ENCODE measurements at regions not wholly inside any gene's neighbourhood (a gene's known extent, or its start where the extent isn't known, plus 50 kb on each side); places are given as distances from the start of the nearest gene placed in this dataset.
"Not testable (repeated sequence)": the region's sequence is repeated elsewhere in the genome, so short reads cannot be mapped to it uniquely, and the experiment has no call there.

- peak; percentile 36 for DNase-seq (ENCODE audit: low spot score)
Measured at GRCh38 chr7:27032839-27033238, 63.0 kb downstream of the HOXA1 start.

- peak; percentile 42 for DNase-seq (ENCODE audit: low spot score)
Measured at GRCh38 chr7:27031289-27032172, 64.3 kb downstream of the HOXA1 start.

GRCh38 chr7:27030393-27031050, 65.3 kb downstream of the HOXA1 start:
- DNase-seq (ENCODE audit: low spot score): no peak

- no peak for DNase-seq (ENCODE audit: low spot score)
Measured at GRCh38 chr7:27025270-27025669, 70.5 kb downstream of the HOXA1 start.

- DNase-seq (ENCODE audit: low spot score): no peak
Measured at GRCh38 chr7:27010068-27010467, 85.7 kb downstream of the HOXA1 start.

- no peak for DNase-seq (ENCODE audit: low spot score)
Measured at GRCh38 chr7:27000496-27000895, 95.3 kb downstream of the HOXA1 start.

- not testable (repeated sequence) for DNase-seq (ENCODE audit: low spot score)
Measured at GRCh38 chr7:26998284-26998683, 97.5 kb downstream of the HOXA1 start.

- DNase-seq (ENCODE audit: low spot score): no peak
Measured at GRCh38 chr7:26995666-26996065, 100.1 kb downstream of the HOXA1 start.

GRCh38 chr7:26993816-26994810, 101.7 kb downstream of the HOXA1 start:
- no peak for DNase-seq (ENCODE audit: low spot score)

- no peak for DNase-seq (ENCODE audit: low spot score)
Measured at GRCh38 chr7:26992670-26993069, 103.1 kb downstream of the HOXA1 start.

- DNase-seq (ENCODE audit: low spot score): no peak
Measured at GRCh38 chr7:26991796-26992195, 104.0 kb downstream of the HOXA1 start.

GRCh38 chr7:26989897-26990670, 105.7 kb downstream of the HOXA1 start:
- no peak for DNase-seq (ENCODE audit: low spot score)

- no peak for DNase-seq (ENCODE audit: low spot score)
Measured at GRCh38 chr7:26988836-26989374, 106.9 kb downstream of the HOXA1 start.

- DNase-seq (ENCODE audit: low spot score): no peak
Measured at GRCh38 chr7:26987338-26987737, 108.5 kb downstream of the HOXA1 start.

GRCh38 chr7:26978146-26978545, 113.8 kb upstream of the SKAP2 start:
- no peak for DNase-seq (ENCODE audit: low spot score)

- DNase-seq (ENCODE audit: low spot score): no peak
Measured at GRCh38 chr7:26976840-26977239, 112.5 kb upstream of the SKAP2 start.

GRCh38 chr7:26971924-26972323, 107.5 kb upstream of the SKAP2 start:
- not testable (repeated sequence) for DNase-seq (ENCODE audit: low spot score)

- no peak for DNase-seq (ENCODE audit: low spot score)
Measured at GRCh38 chr7:26965724-26966123, 101.3 kb upstream of the SKAP2 start.

- DNase-seq (ENCODE audit: low spot score): no peak
Measured at GRCh38 chr7:26964156-26964808, 99.9 kb upstream of the SKAP2 start.

- no peak for DNase-seq (ENCODE audit: low spot score)
Measured at GRCh38 chr7:26959290-26959689, 94.9 kb upstream of the SKAP2 start.

Measured in H4 (cell line).